ENCODE measurements at regions not wholly inside any gene's neighbourhood (a gene's known extent, or its start where the extent isn't known, plus 50 kb on each side); places are given as distances from the start of the nearest gene placed in this dataset.
A peak's percentile ranks its signal among the peaks of the same experiment; 100 is the strongest.

DNA sequence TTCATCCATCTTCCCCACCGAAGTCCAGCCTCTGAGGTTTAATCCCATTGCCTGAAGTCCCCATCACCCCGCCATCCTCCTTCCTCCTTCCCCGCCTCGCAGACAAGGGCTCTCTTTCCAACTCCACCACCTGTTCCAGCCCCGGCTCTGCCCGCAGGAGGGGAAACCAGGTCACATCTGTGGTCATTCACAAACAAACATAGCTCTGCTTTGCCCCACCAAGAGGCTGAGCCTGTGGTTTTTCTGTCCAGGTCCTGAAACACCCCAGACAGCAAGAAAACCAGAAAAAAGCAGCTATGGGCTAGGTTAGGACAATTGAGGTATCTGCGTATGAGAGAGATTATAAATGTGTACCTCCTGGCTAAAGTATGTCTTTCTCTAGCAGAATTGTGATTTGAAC, 144.7 kb downstream of the GLI2 start:
- 49 to 62% methylated on average over 7 of the region's 7 CpGs for WGBS, 2 donors
- TF ChIP-seq, protein P1, sequence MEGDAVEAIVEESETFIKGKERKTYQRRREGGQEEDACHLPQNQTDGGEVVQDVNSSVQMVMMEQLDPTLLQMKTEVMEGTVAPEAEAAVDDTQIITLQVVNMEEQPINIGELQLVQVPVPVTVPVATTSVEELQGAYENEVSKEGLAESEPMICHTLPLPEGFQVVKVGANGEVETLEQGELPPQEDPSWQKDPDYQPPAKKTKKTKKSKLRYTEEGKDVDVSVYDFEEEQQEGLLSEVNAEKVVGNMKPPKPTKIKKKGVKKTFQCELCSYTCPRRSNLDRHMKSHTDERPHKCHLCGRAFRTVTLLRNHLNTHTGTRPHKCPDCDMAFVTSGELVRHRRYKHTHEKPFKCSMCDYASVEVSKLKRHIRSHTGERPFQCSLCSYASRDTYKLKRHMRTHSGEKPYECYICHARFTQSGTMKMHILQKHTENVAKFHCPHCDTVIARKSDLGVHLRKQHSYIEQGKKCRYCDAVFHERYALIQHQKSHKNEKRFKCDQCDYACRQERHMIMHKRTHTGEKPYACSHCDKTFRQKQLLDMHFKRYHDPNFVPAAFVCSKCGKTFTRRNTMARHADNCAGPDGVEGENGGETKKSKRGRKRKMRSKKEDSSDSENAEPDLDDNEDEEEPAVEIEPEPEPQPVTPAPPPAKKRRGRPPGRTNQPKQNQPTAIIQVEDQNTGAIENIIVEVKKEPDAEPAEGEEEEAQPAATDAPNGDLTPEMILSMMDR (IDR thresholded peaks at IDR 0.05): no peak
- no peak for TF ChIP-seq POLR2A (IDR thresholded peaks at IDR 0.05)
- intact Hi-C loops (cut with DNase I): no loop called here
- H3K36me3 ChIP-seq (replicated peaks in 1 of 2; ENCODE audit: insufficient read depth in 1 of 2, low read depth in 2 of 2): no peaks in the 10 kb centered on the region
- ATAC-seq: no peak
- no peak overlapping the region for H3K27ac ChIP-seq
- H3K9me3 ChIP-seq: no peaks in the 10 kb centered on the region
- H3K4me1 ChIP-seq: peaks cover 7% of the 10 kb centered on the region
- DNase-seq: no peak
- H3K27me3 ChIP-seq: no peaks in the 10 kb centered on the region
- no peak overlapping the region for H3K4me3 ChIP-seq

DNA sequence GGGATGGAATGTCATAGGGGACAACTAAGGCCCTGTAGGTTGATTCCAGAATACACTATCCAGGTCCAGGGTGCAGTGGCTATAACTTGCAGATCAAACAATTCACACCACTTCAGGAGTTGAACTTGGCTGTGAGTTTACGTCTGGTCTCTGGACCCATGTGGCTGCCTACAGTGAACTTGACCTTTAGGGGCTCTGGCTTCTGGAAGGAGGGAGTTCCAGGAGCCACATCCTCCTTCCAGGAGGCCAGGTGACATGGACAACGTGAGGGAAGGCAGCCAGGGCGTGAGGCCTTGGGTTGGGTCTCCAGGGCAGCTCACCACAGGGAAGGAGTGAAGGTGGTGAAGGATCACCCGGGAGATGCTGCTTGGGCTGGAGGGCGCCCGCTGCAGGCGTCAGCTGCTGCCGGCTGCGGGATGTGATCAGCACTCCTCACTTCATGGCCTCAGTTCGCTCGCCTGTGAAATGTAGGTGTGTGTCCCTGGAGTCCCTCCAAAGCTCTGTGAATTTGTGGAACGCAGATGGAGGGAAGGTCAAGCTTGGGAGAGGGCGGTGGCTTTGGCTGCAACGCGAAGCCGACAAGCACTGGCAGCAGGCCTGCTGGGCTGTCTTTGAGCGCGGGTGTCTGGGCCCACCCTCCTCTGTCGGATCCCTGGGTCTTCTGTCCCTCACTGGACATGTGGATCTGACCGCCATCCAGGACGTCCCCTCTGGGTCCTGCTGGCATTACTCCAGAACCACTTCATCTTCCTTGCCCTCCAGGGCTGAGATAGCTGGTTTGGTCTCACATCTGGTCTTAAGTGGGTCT, 146.5 kb downstream of the GLI2 start:
- 29 to 46% methylated on average over 15 to 18 of the region's 21 CpGs for WGBS, 2 donors
- DNase-seq (peak; percentile 37 to 80 (median 73)), ATAC-seq (peak; percentile 42)
- Histone ChIP-seq H3K36me3 (replicated peaks in 1 of 2; ENCODE audit: insufficient read depth in 1 of 2, low read depth in 2 of 2) (no peaks in the 10 kb centered on the region), H3K27me3 (no peaks in the 10 kb centered on the region), H3K9me3 (no peaks in the 10 kb centered on the region), H3K27ac (no peak overlapping the region), H3K4me3 (no peak overlapping the region), H3K4me1 (peaks cover 12% of the 10 kb centered on the region)
- no peak for TF ChIP-seq POLR2A (IDR thresholded peaks at IDR 0.05)
- TF ChIP-seq, protein P1 (IDR thresholded peaks at IDR 0.05): no peak
- intact Hi-C loops (cut with DNase I): no loop called here

DNA sequence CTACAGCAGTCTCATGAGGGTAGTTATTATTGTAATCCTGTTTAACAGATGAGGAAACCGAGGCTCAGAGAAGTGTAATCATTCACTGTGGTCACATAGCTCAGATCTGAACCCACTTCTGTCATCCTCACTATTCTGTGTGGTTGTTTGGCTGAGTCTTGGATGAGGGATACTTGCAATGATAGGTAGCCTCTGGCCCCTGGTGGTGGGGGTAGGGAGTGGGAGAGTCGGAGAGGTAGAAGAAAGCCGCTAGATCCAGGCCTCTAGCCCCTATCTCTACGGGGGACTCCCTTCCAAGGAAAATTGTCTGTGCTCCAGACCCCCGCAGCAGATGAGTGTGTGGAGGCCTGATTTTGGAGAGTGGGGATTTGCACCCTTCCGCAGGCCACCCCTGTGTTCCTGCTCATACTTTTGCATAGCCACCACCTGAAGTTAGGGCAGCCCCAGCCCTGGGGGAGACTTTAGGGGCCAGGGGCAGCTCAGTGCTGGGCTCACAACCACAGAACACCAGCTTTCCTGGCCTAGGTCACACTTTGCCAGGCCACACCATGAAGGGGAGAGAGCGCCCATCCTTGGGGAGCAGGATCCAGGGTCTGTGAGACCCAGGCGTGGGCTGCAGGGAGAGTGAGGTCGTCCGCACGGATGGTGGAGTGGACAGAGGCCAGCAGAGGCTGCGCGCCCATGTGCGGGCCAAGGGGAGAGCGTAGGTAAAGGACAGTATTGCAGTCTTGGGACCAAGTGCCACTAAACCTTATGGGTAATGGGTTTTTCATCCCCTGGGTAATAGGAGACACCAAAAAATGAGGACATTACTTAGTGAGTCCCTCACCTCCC, 148.2 kb downstream of the GLI2 start:
- Histone ChIP-seq H3K9me3 (no peaks in the 10 kb centered on the region), H3K36me3 (replicated peaks in 1 of 2; ENCODE audit: insufficient read depth in 1 of 2, low read depth in 2 of 2) (no peaks in the 10 kb centered on the region), H3K27me3 (no peaks in the 10 kb centered on the region), H3K4me3 (no peak overlapping the region), H3K27ac (no peak overlapping the region), H3K4me1 (peaks cover 19% of the 10 kb centered on the region)
- TF ChIP-seq, protein P1 (IDR thresholded peaks at IDR 0.05): no peak
- TF ChIP-seq POLR2A (IDR thresholded peaks at IDR 0.05): no peak
- no peak for DNase-seq
- no peak for ATAC-seq
- intact Hi-C loops (cut with DNase I): no loop called here
- WGBS, 2 donors: 89 to 91% methylated on average over 14 to 15 of the region's 15 CpGs

DNA sequence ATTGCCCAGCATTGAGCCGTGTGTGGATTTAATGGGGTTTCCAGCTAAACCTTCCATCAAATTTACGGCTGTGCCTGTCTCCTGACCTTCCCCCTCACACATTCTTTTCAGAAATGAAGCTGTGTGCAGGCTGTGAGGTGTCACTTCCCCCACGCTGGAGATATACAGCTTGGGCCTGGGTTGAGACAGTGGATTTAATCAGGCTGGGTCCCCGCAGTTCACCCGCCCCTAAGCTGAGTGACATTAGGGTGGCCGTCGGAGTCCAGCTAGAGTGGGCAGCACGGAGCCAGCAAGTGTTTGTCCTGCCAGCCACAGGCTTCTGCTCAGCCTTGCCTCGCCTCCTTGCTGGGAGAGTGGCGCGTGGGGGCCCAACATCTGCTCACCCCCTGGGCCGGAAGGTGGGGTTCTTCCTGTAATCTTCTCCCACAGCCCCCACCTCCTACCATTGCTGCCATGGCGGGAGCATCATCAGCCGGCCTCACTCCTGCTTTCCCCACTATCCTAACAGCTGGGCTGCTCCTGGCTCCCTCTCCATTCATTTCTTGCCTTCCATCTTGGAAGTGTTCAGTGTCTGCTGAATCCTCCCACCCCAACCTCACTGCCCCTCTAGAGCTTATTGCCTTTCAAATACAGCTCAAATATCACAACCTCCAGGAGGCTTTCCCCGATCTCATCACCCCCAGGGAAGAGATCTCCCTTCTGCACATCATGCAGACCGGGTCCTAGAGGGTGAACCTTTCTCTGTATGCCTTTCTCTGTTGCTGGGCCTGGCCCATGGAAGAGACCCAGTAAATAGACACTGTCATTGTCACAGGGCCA, 149.0 kb downstream of the GLI2 start:
- intact Hi-C loops (cut with DNase I): no loop called here
- WGBS, 2 donors: 93 to 96% methylated on average over 15 of the region's 16 CpGs
- no peak for ATAC-seq

More for the DNA sequence above, 149.0 kb downstream of the GLI2 start:
- DNase-seq: no peak
- peaks cover 19% of the 10 kb centered on the region for H3K4me1 ChIP-seq
- H3K27ac ChIP-seq: no peak overlapping the region
- H3K4me3 ChIP-seq: no peak overlapping the region
- no peaks in the 10 kb centered on the region for H3K36me3 ChIP-seq (replicated peaks in 1 of 2; ENCODE audit: insufficient read depth in 1 of 2, low read depth in 2 of 2)
- H3K9me3 ChIP-seq: no peaks in the 10 kb centered on the region
- no peak for TF ChIP-seq POLR2A (IDR thresholded peaks at IDR 0.05)
- TF ChIP-seq, protein P1 (IDR thresholded peaks at IDR 0.05): no peak
- H3K27me3 ChIP-seq: no peaks in the 10 kb centered on the region
